Endothelial cell (in vitro differentiated cells): ENCODE measurements at regions not wholly inside any gene's neighbourhood (a gene's known extent, or its start where the extent isn't known, plus 50 kb on each side); places are given as distances from the start of the nearest gene placed in this dataset.

ENCODE experiments used
- DNase-seq: peaks from one replicate; pipeline ENCODE4 v3.0.0; 2021; ENCODE audit warnings: low spot score
- H3K27ac Mint-ChIP-seq: one replicate; pipeline ENCODE4 v1.8.0; 2021; ENCODE audit warnings: mixed read lengths, inconsistent platforms; ENCODE audit not compliant: unreplicated experiment
- H3K27me3 Mint-ChIP-seq: one replicate; pipeline ENCODE4 v1.8.0; 2021; ENCODE audit warnings: mild to moderate bottlenecking, moderate library complexity, mixed read lengths, inconsistent platforms; ENCODE audit not compliant: unreplicated experiment
- H3K36me3 Mint-ChIP-seq: one replicate; pipeline ENCODE4 v1.8.0; 2021; ENCODE audit warnings: mild to moderate bottlenecking, low read depth, mixed read lengths, inconsistent platforms; ENCODE audit not compliant: unreplicated experiment
- H3K4me1 Mint-ChIP-seq: one replicate; pipeline ENCODE4 v1.8.0; 2021; ENCODE audit warnings: mild to moderate bottlenecking, mixed read lengths, inconsistent platforms; ENCODE audit not compliant: unreplicated experiment
- H3K4me3 Mint-ChIP-seq: one replicate; pipeline ENCODE4 v1.8.0; 2021; ENCODE audit warnings: mild to moderate bottlenecking, mixed read lengths, inconsistent platforms; ENCODE audit not compliant: unreplicated experiment
- H3K9me3 Mint-ChIP-seq: one replicate; pipeline ENCODE4 v1.8.0; 2021; ENCODE audit warnings: mixed read lengths, inconsistent platforms; ENCODE audit not compliant: unreplicated experiment
- CTCF ChIP-seq: fragments of 200-600 bp; sonication (generic); IDR thresholded peaks from one replicate; pipeline ENCODE4 v1.5.0; 2021; ENCODE audit warnings: antibody characterized with exemption; ENCODE audit not compliant: unreplicated experiment

GRCh38 chr3:89577637-89578530, 470.5 kb downstream of the EPHA3 start:
- no peak for TF ChIP-seq CTCF
- Mint-ChIP-seq H3K27me3 (no peaks in the 10 kb centered on the region), H3K4me1 (peaks cover 8% of the 10 kb centered on the region), H3K27ac (no peak overlapping the region), H3K36me3 (no peaks in the 10 kb centered on the region), H3K9me3 (no peaks in the 10 kb centered on the region), H3K4me3 (no peak overlapping the region)
- no peak for DNase-seq

GRCh38 chr3:89580859-89581258, 473.4 kb downstream of the EPHA3 start:
- TF ChIP-seq CTCF = no peak
- DNase-seq = no peak
- no peak overlapping the region for H3K27ac Mint-ChIP-seq
- peaks cover 8% of the 10 kb centered on the region for H3K4me1 Mint-ChIP-seq
- H3K36me3 Mint-ChIP-seq = no peaks in the 10 kb centered on the region
- no peaks in the 10 kb centered on the region for H3K27me3 Mint-ChIP-seq
- no peaks in the 10 kb centered on the region for H3K9me3 Mint-ChIP-seq
- H3K4me3 Mint-ChIP-seq = no peak overlapping the region

GRCh38 chr3:89584398-89584797, 477.0 kb downstream of the EPHA3 start:
- no peak overlapping the region for H3K4me3 Mint-ChIP-seq
- H3K27ac Mint-ChIP-seq = no peak overlapping the region
- no peaks in the 10 kb centered on the region for H3K36me3 Mint-ChIP-seq
- no peaks in the 10 kb centered on the region for H3K4me1 Mint-ChIP-seq
- TF ChIP-seq CTCF = no peak
- no peaks in the 10 kb centered on the region for H3K27me3 Mint-ChIP-seq
- no peaks in the 10 kb centered on the region for H3K9me3 Mint-ChIP-seq
- DNase-seq = no peak

- no peaks in the 10 kb centered on the region for H3K9me3 Mint-ChIP-seq
- no peaks in the 10 kb centered on the region for H3K27me3 Mint-ChIP-seq
- H3K36me3 Mint-ChIP-seq = no peaks in the 10 kb centered on the region
- TF ChIP-seq CTCF = no peak
- no peak overlapping the region for H3K27ac Mint-ChIP-seq
- H3K4me3 Mint-ChIP-seq = no peak overlapping the region
- no peak for DNase-seq
- no peaks in the 10 kb centered on the region for H3K4me1 Mint-ChIP-seq
Observed at GRCh38 chr3:89586256-89586655, 478.8 kb downstream of the EPHA3 start.

- Mint-ChIP-seq H3K27ac (no peak overlapping the region), H3K4me3 (no peak overlapping the region), H3K27me3 (no peaks in the 10 kb centered on the region), H3K4me1 (no peaks in the 10 kb centered on the region), H3K9me3 (no peaks in the 10 kb centered on the region), H3K36me3 (no peaks in the 10 kb centered on the region)
- no peak for DNase-seq
- TF ChIP-seq CTCF = no peak
Observed at GRCh38 chr3:89586676-89587075, 479.3 kb downstream of the EPHA3 start.
